ENCODE measurements at regions not wholly inside any gene's neighbourhood (a gene's known extent, or its start where the extent isn't known, plus 50 kb on each side); places are given as distances from the start of the nearest gene placed in this dataset.

GRCh38 chr9:135021393-135021789, 66.1 kb upstream of the OLFM1 start:
- ChIA-PET CTCF (no interaction called here), POLR2A (no interaction called here)
- H3K27me3 Mint-ChIP-seq, result peaks cover 19% of the 10 kb centered on the region
- Histone ChIP-seq H3K27me3 (ENCODE audit: control insufficient read depth in 1 of 2, insufficient read depth in 2 of 2, low read length in 2 of 2) (no peaks in the 10 kb centered on the region), H3K36me3 (ENCODE audit: insufficient read depth, low read length) (no peaks in the 10 kb centered on the region), H3K4me3 (ENCODE audit: low read length) (no peak overlapping the region), H3K4me1 (ENCODE audit: insufficient read depth, low read length) (no peaks in the 10 kb centered on the region), H3K9me3 (ENCODE audit: control insufficient read depth in 1 of 2, insufficient read depth in 1 of 2, low read length in 2 of 2) (peaks cover 0 to 10% of the 10 kb centered on the region in 2 experiments), H3K27ac (ENCODE audit: low read depth in 1 of 2, low read length in 2 of 2) (no peak overlapping the region)
- H3K27ac Mint-ChIP-seq, result no peak overlapping the region
- TF ChIP-seq CTCF (IDR thresholded peaks at IDR 0.05), result no peak
- ATAC-seq (ENCODE audit: poor library complexity) (no peak), DNase-seq (no peak)
- H3K4me1 Mint-ChIP-seq (ENCODE audit: low read depth), result no peaks in the 10 kb centered on the region
- H3K4me3 Mint-ChIP-seq, result no peak overlapping the region
- no peaks in the 10 kb centered on the region for H3K36me3 Mint-ChIP-seq (ENCODE audit: low read depth)
- intact Hi-C loops (cut with DNase I, micrococcal nuclease), result no loop called here
- H3K9me3 Mint-ChIP-seq, result no peaks in the 10 kb centered on the region

GRCh38 chr9:135022191-135022870, 65.1 kb upstream of the OLFM1 start:
- Mint-ChIP-seq H3K4me1 (ENCODE audit: low read depth) (no peaks in the 10 kb centered on the region), H3K27me3 (peaks cover 19% of the 10 kb centered on the region), H3K4me3 (no peak overlapping the region), H3K36me3 (ENCODE audit: low read depth) (no peaks in the 10 kb centered on the region), H3K27ac (no peak overlapping the region), H3K9me3 (no peaks in the 10 kb centered on the region)
- DNase-seq (no peak), ATAC-seq (ENCODE audit: poor library complexity) (no peak)
- no peak overlapping the region for H3K27ac ChIP-seq (ENCODE audit: low read depth in 1 of 2, low read length in 2 of 2)
- CTCF ChIA-PET, result no interaction called here
- TF ChIP-seq CTCF (IDR thresholded peaks at IDR 0.05), result no peak
- POLR2A ChIA-PET, result no interaction called here
- H3K4me3 ChIP-seq (ENCODE audit: low read length), result no peak overlapping the region
- H3K36me3 ChIP-seq (ENCODE audit: insufficient read depth, low read length), result no peaks in the 10 kb centered on the region
- no peaks in the 10 kb centered on the region for H3K4me1 ChIP-seq (ENCODE audit: insufficient read depth, low read length)
- no peaks in the 10 kb centered on the region for H3K27me3 ChIP-seq (ENCODE audit: control insufficient read depth in 1 of 2, insufficient read depth in 2 of 2, low read length in 2 of 2)
- intact Hi-C loops (cut with DNase I, micrococcal nuclease), result no loop called here
- peaks cover 0 to 10% of the 10 kb centered on the region in 2 experiments for H3K9me3 ChIP-seq (ENCODE audit: control insufficient read depth in 1 of 2, insufficient read depth in 1 of 2, low read length in 2 of 2)

GRCh38 chr9:135023088-135023785, 64.2 kb upstream of the OLFM1 start:
- no peaks in the 10 kb centered on the region for H3K36me3 ChIP-seq (ENCODE audit: insufficient read depth, low read length)
- Mint-ChIP-seq H3K4me1 (ENCODE audit: low read depth) (no peaks in the 10 kb centered on the region), H3K36me3 (ENCODE audit: low read depth) (no peaks in the 10 kb centered on the region), H3K27ac (no peak overlapping the region), H3K9me3 (no peaks in the 10 kb centered on the region), H3K27me3 (peaks cover 19% of the 10 kb centered on the region), H3K4me3 (no peak overlapping the region)
- DNase-seq (no peak), ATAC-seq (ENCODE audit: poor library complexity) (no peak)
- H3K4me1 ChIP-seq (ENCODE audit: insufficient read depth, low read length), result no peaks in the 10 kb centered on the region
- H3K4me3 ChIP-seq (ENCODE audit: low read length), result no peak overlapping the region
- POLR2A ChIA-PET, result no interaction called here
- no peak for TF ChIP-seq CTCF (IDR thresholded peaks at IDR 0.05)
- intact Hi-C loops (cut with DNase I, micrococcal nuclease), result no loop called here
- H3K9me3 ChIP-seq (ENCODE audit: control insufficient read depth in 1 of 2, insufficient read depth in 1 of 2, low read length in 2 of 2), result peaks cover 0 to 8% of the 10 kb centered on the region in 2 experiments
- H3K27me3 ChIP-seq (ENCODE audit: control insufficient read depth in 1 of 2, insufficient read depth in 2 of 2, low read length in 2 of 2), result no peaks in the 10 kb centered on the region
- CTCF ChIA-PET, result no interaction called here
- no peak overlapping the region for H3K27ac ChIP-seq (ENCODE audit: low read depth in 1 of 2, low read length in 2 of 2)
